ENCODE measurements at regions not wholly inside any gene's neighbourhood (a gene's known extent, or its start where the extent isn't known, plus 50 kb on each side); places are given as distances from the start of the nearest gene placed in this dataset.

DNA sequence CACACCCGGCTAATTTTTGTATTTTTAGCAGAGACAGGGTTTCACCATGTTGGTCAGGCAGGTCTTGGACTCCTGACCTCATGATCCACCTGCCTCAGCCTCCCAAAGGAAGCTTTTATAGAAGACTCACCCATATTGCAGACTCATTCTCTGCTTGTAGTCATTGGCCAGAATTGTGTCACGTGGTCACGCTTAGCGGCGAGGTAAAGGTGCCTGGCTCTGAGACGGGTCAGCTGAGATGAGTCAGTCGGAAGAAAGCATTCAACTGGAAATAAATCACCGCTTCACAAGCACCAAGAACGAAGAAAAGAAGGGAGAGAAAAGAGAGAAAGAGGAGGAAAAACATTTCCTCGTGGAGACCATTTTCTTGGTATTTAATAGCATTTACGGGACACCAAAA lies 218.8 kb upstream of the NOCT start:
- Histone ChIP-seq H3K9me3 (ENCODE audit: control insufficient read depth, insufficient read depth, low read length) (no peaks in the 10 kb centered on the region), H3K4me1 (ENCODE audit: control insufficient read depth, low read length) (no peaks in the 10 kb centered on the region), H4K20me1 (ENCODE audit: control insufficient read depth, insufficient read depth, low read depth, low read length) (no peaks in the 10 kb centered on the region), H3K4me3 (ENCODE audit: low read length) (no peak overlapping the region), H3K79me2 (ENCODE audit: control insufficient read depth, low read length) (no peaks in the 10 kb centered on the region), H3K4me2 (ENCODE audit: low read length) (no peak overlapping the region), H3K27ac (ENCODE audit: low read depth, low read length) (no peak overlapping the region), H3F3A (ENCODE audit: control insufficient read depth, insufficient read depth) (no peaks in the 10 kb centered on the region), H3K9me2 (replicated peaks; ENCODE audit: control insufficient read depth, low read length) (no peaks in the 10 kb centered on the region), H3K27me3 (ENCODE audit: control insufficient read depth, low read length) (no peaks in the 10 kb centered on the region), H3K36me3 (ENCODE audit: control insufficient read depth, low read length) (no peaks in the 10 kb centered on the region)
- no peak for TF ChIP-seq EZH2phosphoT487 (IDR thresholded peaks at IDR 0.05; ENCODE audit: borderline replicate concordance, low read length)
- TF ChIP-seq, protein P1, sequence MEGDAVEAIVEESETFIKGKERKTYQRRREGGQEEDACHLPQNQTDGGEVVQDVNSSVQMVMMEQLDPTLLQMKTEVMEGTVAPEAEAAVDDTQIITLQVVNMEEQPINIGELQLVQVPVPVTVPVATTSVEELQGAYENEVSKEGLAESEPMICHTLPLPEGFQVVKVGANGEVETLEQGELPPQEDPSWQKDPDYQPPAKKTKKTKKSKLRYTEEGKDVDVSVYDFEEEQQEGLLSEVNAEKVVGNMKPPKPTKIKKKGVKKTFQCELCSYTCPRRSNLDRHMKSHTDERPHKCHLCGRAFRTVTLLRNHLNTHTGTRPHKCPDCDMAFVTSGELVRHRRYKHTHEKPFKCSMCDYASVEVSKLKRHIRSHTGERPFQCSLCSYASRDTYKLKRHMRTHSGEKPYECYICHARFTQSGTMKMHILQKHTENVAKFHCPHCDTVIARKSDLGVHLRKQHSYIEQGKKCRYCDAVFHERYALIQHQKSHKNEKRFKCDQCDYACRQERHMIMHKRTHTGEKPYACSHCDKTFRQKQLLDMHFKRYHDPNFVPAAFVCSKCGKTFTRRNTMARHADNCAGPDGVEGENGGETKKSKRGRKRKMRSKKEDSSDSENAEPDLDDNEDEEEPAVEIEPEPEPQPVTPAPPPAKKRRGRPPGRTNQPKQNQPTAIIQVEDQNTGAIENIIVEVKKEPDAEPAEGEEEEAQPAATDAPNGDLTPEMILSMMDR (IDR thresholded peaks at IDR 0.05; ENCODE audit: low read depth, low read length, poor library complexity, severe bottlenecking) = no peak

DNA sequence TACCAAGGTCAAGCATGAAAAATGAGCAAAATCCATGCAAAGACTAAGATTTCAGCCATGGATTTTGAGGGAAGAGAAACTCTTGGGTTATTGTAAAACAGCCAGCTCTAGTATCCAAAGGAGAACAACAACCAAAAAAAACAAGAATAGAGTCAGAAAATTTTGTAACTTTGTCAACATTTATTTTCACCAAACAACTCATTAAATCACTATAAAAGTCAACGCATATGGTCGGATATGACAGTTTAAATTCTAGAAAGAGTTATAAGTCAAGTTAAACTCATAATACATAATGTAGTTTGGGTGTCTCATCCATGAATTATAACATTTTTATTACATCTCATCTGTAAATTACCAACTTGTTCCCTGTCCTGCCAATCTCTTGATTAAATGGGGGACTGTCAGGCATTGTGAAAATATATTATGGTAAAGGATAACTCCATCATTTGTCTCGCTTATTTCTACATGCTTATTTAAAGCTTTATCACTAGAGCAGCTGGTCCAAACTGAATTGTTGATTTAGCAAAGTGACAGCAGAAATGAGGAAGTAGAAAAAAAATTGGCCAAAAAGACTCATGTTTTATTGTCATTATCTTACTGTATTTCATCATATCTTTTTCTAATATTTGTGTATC lies 224.8 kb upstream of the NOCT start:
- no peaks in the 10 kb centered on the region for H3F3A ChIP-seq (ENCODE audit: control insufficient read depth, insufficient read depth)
- H3K79me2 ChIP-seq (ENCODE audit: control insufficient read depth, low read length) = no peaks in the 10 kb centered on the region
- H3K9me3 ChIP-seq (ENCODE audit: control insufficient read depth, insufficient read depth, low read length) = no peaks in the 10 kb centered on the region
- no peak for TF ChIP-seq EZH2phosphoT487 (IDR thresholded peaks at IDR 0.05; ENCODE audit: borderline replicate concordance, low read length)
- TF ChIP-seq, protein P1 (IDR thresholded peaks at IDR 0.05; ENCODE audit: low read depth, low read length, poor library complexity, severe bottlenecking) = no peak
- H3K4me1 ChIP-seq (ENCODE audit: control insufficient read depth, low read length) = no peaks in the 10 kb centered on the region
- H3K36me3 ChIP-seq (ENCODE audit: control insufficient read depth, low read length) = no peaks in the 10 kb centered on the region
- no peaks in the 10 kb centered on the region for H3K27me3 ChIP-seq (ENCODE audit: control insufficient read depth, low read length)
- no peak overlapping the region for H3K4me2 ChIP-seq (ENCODE audit: low read length)
- no peak overlapping the region for H3K27ac ChIP-seq (ENCODE audit: low read depth, low read length)
- no peaks in the 10 kb centered on the region for H4K20me1 ChIP-seq (ENCODE audit: control insufficient read depth, insufficient read depth, low read depth, low read length)
- no peaks in the 10 kb centered on the region for H3K9me2 ChIP-seq (replicated peaks; ENCODE audit: control insufficient read depth, low read length)
- H3K4me3 ChIP-seq (ENCODE audit: low read length) = no peak overlapping the region

DNA sequence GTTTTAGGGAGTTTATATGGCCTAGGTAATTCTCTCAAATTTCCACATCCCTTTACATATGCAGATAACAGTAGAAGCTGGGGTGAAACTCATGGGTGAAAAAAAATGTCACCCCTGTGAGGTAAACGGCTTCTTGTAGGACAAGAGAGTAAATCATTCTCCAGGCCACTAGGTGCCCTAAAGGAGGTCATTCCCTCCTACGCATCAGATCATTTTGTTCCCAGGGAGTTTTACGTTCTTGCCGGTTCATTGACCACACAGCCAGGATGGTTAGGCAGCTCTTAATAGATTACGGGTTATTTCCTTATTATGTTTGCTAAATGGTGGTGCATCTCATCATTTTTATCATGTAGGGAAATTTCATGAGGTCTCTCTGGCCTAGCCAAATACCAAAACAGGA lies 225.8 kb upstream of the NOCT start:
- Histone ChIP-seq H3F3A (ENCODE audit: control insufficient read depth, insufficient read depth) (no peaks in the 10 kb centered on the region), H3K9me2 (replicated peaks; ENCODE audit: control insufficient read depth, low read length) (no peaks in the 10 kb centered on the region), H3K4me3 (ENCODE audit: low read length) (no peak overlapping the region), H4K20me1 (ENCODE audit: control insufficient read depth, insufficient read depth, low read depth, low read length) (no peaks in the 10 kb centered on the region), H3K27ac (ENCODE audit: low read depth, low read length) (no peak overlapping the region), H3K79me2 (ENCODE audit: control insufficient read depth, low read length) (no peaks in the 10 kb centered on the region), H3K9me3 (ENCODE audit: control insufficient read depth, insufficient read depth, low read length) (no peaks in the 10 kb centered on the region), H3K27me3 (ENCODE audit: control insufficient read depth, low read length) (no peaks in the 10 kb centered on the region), H3K4me2 (ENCODE audit: low read length) (no peak overlapping the region), H3K4me1 (ENCODE audit: control insufficient read depth, low read length) (no peaks in the 10 kb centered on the region), H3K36me3 (ENCODE audit: control insufficient read depth, low read length) (no peaks in the 10 kb centered on the region)
- no peak for TF ChIP-seq EZH2phosphoT487 (IDR thresholded peaks at IDR 0.05; ENCODE audit: borderline replicate concordance, low read length)
- TF ChIP-seq, protein P1 (IDR thresholded peaks at IDR 0.05; ENCODE audit: low read depth, low read length, poor library complexity, severe bottlenecking) = no peak

Data from DOHH2 (cell line).